ENCODE measurements at regions not wholly inside any gene's neighbourhood (a gene's known extent, or its start where the extent isn't known, plus 50 kb on each side); places are given as distances from the start of the nearest gene placed in this dataset.
"Not testable (repeated sequence)": the region's sequence is repeated elsewhere in the genome, so short reads cannot be mapped to it uniquely, and the experiment has no call there.

DNA sequence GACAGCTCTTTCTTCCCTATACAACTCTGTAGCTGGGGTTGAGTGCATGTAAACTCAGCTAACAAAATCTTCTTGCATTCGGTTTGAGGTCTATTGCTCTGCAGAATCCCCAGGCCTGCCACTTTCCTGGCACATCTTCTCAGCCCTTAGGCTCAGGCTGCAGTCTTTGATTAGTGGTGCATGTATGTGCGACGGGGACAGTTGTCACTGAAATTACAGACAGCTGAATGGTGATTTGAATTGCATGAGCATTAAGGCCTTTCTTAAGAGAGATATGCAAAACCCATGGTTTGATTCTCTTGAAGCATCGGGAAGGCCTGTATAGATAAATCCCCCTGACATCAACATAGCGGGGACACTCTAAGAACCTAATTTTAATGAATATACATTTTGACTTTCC lies 222.8 kb downstream of the CDH26 start:
- DNase-seq (ENCODE audit: low spot score) (no peak), ATAC-seq (ENCODE audit: low FRiP score) (no peak)
- TF ChIP-seq, protein P1, sequence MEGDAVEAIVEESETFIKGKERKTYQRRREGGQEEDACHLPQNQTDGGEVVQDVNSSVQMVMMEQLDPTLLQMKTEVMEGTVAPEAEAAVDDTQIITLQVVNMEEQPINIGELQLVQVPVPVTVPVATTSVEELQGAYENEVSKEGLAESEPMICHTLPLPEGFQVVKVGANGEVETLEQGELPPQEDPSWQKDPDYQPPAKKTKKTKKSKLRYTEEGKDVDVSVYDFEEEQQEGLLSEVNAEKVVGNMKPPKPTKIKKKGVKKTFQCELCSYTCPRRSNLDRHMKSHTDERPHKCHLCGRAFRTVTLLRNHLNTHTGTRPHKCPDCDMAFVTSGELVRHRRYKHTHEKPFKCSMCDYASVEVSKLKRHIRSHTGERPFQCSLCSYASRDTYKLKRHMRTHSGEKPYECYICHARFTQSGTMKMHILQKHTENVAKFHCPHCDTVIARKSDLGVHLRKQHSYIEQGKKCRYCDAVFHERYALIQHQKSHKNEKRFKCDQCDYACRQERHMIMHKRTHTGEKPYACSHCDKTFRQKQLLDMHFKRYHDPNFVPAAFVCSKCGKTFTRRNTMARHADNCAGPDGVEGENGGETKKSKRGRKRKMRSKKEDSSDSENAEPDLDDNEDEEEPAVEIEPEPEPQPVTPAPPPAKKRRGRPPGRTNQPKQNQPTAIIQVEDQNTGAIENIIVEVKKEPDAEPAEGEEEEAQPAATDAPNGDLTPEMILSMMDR (IDR thresholded peaks at IDR 0.05): no peak

GRCh38 chr20:60186412-60186811 lies 228.2 kb downstream of the CDH26 start:
- ATAC-seq (ENCODE audit: low FRiP score): no peak
- TF ChIP-seq, protein P1 (IDR thresholded peaks at IDR 0.05): no peak
- DNase-seq (ENCODE audit: low spot score): no peak

DNA sequence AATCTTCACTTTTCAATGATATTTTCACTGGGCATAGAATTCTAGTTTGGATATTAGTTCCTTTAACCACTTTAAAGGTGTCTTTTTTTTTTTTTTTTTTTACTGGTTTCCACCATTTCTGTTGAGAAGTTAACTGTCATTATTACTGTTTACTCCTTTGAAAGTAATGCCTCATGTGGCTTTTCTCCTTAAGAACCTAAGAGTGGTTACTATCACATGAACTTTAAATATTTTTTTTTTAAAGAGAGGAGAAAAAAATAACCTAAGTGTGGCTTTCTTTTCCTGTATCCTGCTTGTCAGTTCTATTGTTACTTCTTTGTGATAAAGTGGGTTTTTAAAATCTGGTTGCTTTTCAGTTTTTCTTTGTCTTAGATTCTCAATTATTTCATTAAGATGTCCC lies 229.5 kb downstream of the CDH26 start:
- no peak for ATAC-seq (ENCODE audit: low FRiP score)

DNA sequence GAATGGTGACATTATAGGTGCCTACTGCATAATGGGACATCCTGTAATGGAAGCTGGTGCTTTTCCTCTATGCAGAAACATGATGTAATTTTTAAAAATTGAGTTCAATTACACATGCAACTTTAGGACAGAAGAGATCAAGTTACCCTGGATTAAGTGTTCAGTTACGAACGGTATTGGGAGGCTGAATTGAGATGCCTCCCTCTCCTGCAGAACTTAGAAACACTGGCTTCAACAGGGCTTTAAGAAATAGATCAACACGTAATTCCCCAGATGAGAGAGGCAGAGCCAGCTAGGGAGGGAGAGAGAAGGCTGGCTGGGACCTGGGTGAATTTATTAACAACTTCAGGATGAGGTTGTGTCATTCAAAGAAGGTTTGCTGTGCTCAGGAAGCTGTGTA lies 232.8 kb downstream of the CDH26 start:
- DNase-seq (ENCODE audit: low spot score) (no peak), ATAC-seq (ENCODE audit: low FRiP score) (no peak)
- TF ChIP-seq, protein P1 (IDR thresholded peaks at IDR 0.05): no peak

More for the DNA sequence above, 229.5 kb downstream of the CDH26 start:
- no peak for DNase-seq (ENCODE audit: low spot score)
- TF ChIP-seq, protein P1 (IDR thresholded peaks at IDR 0.05): no peak

DNA sequence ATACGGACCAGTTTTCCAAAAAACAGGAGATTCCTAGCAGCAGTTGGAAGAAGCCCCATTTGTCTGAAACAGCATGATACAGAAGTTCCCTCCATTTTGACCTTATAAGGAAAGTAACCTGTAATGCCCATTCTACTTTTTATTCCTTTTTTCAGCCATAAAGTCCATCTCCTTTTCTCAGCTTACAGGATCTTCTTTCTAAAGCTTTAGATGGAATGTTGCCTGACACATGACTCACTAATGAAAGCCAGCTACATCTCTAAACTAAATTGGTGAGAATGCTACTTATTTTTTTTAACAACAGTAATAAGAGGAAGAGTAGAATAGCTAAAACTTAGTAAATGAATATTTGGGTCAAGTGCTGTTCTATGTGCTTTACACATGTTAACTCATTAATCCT lies 234.1 kb downstream of the CDH26 start:
- no peak for DNase-seq (ENCODE audit: low spot score)
- ATAC-seq (ENCODE audit: low FRiP score): no peak
- TF ChIP-seq, protein P1 (IDR thresholded peaks at IDR 0.05): no peak

GRCh38 chr20:60199132-60199531 lies 240.9 kb downstream of the CDH26 start:
- DNase-seq (ENCODE audit: low spot score); ATAC-seq (ENCODE audit: low FRiP score): not testable (repeated sequence)

DNA sequence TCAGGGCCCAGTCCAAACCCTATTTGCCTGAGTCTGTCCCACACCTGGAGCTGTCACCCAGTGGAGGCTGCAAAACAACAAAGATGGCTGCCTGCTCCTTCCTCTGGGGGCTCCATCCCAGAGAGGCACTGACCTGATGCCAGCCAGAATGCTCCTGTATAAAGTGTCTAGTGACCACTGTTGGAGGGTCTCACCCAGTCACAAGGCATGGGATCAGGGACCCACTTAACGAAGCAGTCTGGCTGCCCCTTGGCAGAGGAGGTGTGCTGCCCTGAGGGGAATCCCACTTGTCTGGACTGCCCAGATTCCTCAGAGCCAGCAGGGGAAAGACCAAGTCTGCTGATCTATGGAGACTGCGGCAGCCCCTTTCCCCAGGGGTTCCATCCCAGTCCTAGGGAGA lies 241.6 kb downstream of the CDH26 start:
- TF ChIP-seq, protein P1 (IDR thresholded peaks at IDR 0.05): no peak
- ATAC-seq (ENCODE audit: low FRiP score) (no peak), DNase-seq (ENCODE audit: low spot score) (no peak)
